DOHH2 (cell line): ENCODE measurements at regions not wholly inside any gene's neighbourhood (a gene's known extent, or its start where the extent isn't known, plus 50 kb on each side); places are given as distances from the start of the nearest gene placed in this dataset.

Experiments
- CTCF ChIP-seq: fragments of 200-600 bp; sonication (generic); IDR thresholded peaks from one replicate; pipeline ENCODE4 v1.5.1; 2014; ENCODE audit warnings: antibody characterized with exemption, mild to moderate bottlenecking, low read depth, low read length; ENCODE audit not compliant: poor library complexity, severe bottlenecking
- EZH2phosphoT487 ChIP-seq: fragments of 200-600 bp; sonication (generic); IDR thresholded peaks from 2 replicates; pipeline ENCODE4 v1.6.1; 2017; ENCODE audit warnings: borderline replicate concordance, mild to moderate bottlenecking, antibody characterized with exemption, low read length, moderate library complexity, mixed read lengths

DNA sequence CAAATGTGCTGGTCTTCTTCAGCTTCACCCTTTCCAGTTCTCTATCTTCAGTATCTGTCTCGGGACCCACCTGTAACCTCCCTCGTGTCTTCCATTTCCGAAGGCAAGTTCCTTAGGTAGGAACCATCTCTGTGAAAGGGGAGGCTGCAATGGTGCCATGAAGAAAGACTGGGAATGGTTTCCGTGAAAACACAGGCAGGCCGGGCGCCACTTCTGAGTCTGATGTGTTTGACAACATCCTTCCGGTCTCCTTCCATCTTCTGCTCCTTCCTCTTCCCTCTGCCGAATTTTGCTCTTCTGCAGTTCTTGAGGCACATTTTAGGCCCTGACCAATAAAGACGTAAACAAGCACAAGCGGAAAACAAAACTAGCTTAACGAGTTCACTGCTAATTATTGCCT is 328.0 kb downstream of the THBS2 start:
- TF ChIP-seq EZH2phosphoT487 (no peak), CTCF (no peak)
